ENCODE measurements at regions not wholly inside any gene's neighbourhood (a gene's known extent, or its start where the extent isn't known, plus 50 kb on each side); places are given as distances from the start of the nearest gene placed in this dataset.

DNA sequence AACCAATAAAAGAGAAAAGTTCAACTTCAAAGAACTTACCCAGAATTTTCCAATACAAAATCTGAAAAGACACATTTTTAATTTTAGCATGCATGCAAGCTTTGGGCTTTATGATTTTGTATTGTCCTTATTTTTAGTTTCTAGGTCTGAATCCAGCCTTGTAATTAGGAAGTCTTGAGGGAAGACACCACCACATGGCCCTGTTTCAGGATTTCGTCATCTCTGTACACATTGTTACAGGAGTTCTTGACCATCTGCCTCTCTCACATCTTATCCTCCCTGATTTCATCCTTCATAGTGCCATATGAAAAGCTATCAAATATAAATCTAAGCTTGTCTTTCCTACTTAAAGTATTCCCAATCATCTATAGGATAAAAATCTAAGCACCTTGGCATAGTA, 176.1 kb downstream of the TXNL1 start:
- Mint-ChIP-seq H3K4me1 (peaks cover 3 to 8% of the 10 kb centered on the region in 2 experiments; a peak in 3 of 4 replicates), H3K27ac (no peak overlapping the region), H3K4me3 (no peak overlapping the region), H3K36me3 (ENCODE audit: insufficient read depth in 1 of 3, low read depth in 3 of 3) (peaks cover 4 to 27% (median 21%) of the 10 kb centered on the region in 3 experiments), H3K27me3 (ENCODE audit: low read depth) (no peaks in the 10 kb centered on the region; the same call in 1 of the 2 replicates), H3K9me3 (peaks cover 20 to 22% of the 10 kb centered on the region in 2 experiments)
- Histone ChIP-seq H2AK5ac (ENCODE audit: insufficient read length, low read length) (no peak overlapping the region), H3K9ac (ENCODE audit: extremely low read depth, insufficient read length, low read length) (no peak overlapping the region), H2BK12ac (ENCODE audit: insufficient read length, low read depth, low read length) (no peak overlapping the region), H3K4ac (ENCODE audit: low read depth, low read length) (no peak overlapping the region), H2AFZ (ENCODE audit: low read length) (no peak overlapping the region), H3K79me1 (ENCODE audit: insufficient read depth, low read depth, low read length, poor library complexity, severe bottlenecking) (no peaks in the 10 kb centered on the region), H2BK15ac (ENCODE audit: low read depth, low read length) (no peak overlapping the region), H2BK120ac (ENCODE audit: low read depth, low read length, poor library complexity, severe bottlenecking) (no peak overlapping the region), H4K5ac (ENCODE audit: insufficient read length, low read depth, low read length) (no peak overlapping the region), H3K23me2 (ENCODE audit: insufficient read length, low read depth, low read length, poor library complexity, severe bottlenecking) (no peaks in the 10 kb centered on the region), H3K27ac (ENCODE audit: insufficient read length, low read depth, low read length) (no peak overlapping the region), H2BK20ac (ENCODE audit: low read depth, low read length, poor library complexity, severe bottlenecking) (no peak overlapping the region), H3K79me2 (ENCODE audit: insufficient read depth, low read length) (no peaks in the 10 kb centered on the region), H3K9me3 (ENCODE audit: control insufficient read depth, low read depth, low read length) (peaks cover 14% of the 10 kb centered on the region), H2BK5ac (ENCODE audit: insufficient read length, low read length) (no peak overlapping the region), H4K8ac (replicated peaks; ENCODE audit: insufficient read length, low read depth, low read length) (no peak overlapping the region), H3K4me2 (ENCODE audit: insufficient read depth, insufficient read length, low read length) (no peak overlapping the region), H3K27me3 (ENCODE audit: insufficient read depth, low read length) (no peaks in the 10 kb centered on the region), H3K18ac (ENCODE audit: insufficient read length, low read depth, low read length) (no peak overlapping the region), H3T11ph (ENCODE audit: low read length) (no peak overlapping the region), H3K56ac (ENCODE audit: insufficient read length, low read depth, low read length) (no peak overlapping the region), H3K14ac (ENCODE audit: insufficient read depth, low read length) (no peak overlapping the region), H4K91ac (ENCODE audit: insufficient read length, low read depth, low read length) (no peak overlapping the region), H4K20me1 (ENCODE audit: control insufficient read depth, insufficient read depth, insufficient read length) (no peaks in the 10 kb centered on the region), H3K23ac (ENCODE audit: insufficient read length, low read depth, low read length) (no peak overlapping the region), H3K4me1 (ENCODE audit: insufficient read depth, low read length) (no peaks in the 10 kb centered on the region)
- no peak for DNase-seq
- no CpG with 5 or more reads among the region's 1 CpG for WGBS (ENCODE audit: extremely low coverage, insufficient read length, low lambda C conversion rate)
- no peak for TF ChIP-seq CTCF (conservative IDR thresholded peaks at IDR 0.05)
